ENCODE measurements at regions not wholly inside any gene's neighbourhood (a gene's known extent, or its start where the extent isn't known, plus 50 kb on each side); places are given as distances from the start of the nearest gene placed in this dataset.

DNA sequence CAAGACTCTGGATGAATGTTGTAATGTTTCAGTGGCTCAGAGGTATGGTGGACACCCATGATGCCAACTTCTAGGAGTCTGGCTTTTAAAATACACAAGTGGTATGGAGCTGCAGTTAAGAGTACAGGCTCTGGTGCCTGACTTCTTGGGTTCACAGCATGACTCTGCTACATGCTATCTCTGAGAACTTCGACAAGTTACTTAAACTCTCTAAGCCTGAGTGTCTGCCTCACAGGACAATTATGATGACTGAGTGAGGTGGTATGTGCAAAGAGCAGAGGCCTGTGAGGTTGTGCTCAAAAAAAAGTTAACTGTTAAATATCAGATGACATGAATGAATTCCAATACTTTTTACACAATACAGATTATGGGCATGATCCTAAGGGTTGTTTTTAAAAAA lies 90.9 kb upstream of the SRD5A3 start:
- no peak for TF ChIP-seq FOXA1 (IDR thresholded peaks at IDR 0.05)
- TF ChIP-seq, protein P1, sequence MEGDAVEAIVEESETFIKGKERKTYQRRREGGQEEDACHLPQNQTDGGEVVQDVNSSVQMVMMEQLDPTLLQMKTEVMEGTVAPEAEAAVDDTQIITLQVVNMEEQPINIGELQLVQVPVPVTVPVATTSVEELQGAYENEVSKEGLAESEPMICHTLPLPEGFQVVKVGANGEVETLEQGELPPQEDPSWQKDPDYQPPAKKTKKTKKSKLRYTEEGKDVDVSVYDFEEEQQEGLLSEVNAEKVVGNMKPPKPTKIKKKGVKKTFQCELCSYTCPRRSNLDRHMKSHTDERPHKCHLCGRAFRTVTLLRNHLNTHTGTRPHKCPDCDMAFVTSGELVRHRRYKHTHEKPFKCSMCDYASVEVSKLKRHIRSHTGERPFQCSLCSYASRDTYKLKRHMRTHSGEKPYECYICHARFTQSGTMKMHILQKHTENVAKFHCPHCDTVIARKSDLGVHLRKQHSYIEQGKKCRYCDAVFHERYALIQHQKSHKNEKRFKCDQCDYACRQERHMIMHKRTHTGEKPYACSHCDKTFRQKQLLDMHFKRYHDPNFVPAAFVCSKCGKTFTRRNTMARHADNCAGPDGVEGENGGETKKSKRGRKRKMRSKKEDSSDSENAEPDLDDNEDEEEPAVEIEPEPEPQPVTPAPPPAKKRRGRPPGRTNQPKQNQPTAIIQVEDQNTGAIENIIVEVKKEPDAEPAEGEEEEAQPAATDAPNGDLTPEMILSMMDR (IDR thresholded peaks at IDR 0.05; ENCODE audit: low read depth, low read length, missing input control): no peak
- no peak for TF ChIP-seq SP1 (IDR thresholded peaks at IDR 0.05)
- TF ChIP-seq RAD21 (IDR thresholded peaks at IDR 0.05): no peak
- TF ChIP-seq EGR1 (IDR thresholded peaks at IDR 0.05; ENCODE audit: low read depth in 2 of 2): no peak
- no peak for TF ChIP-seq JUND (IDR thresholded peaks at IDR 0.05)
- TF ChIP-seq, protein P2, sequence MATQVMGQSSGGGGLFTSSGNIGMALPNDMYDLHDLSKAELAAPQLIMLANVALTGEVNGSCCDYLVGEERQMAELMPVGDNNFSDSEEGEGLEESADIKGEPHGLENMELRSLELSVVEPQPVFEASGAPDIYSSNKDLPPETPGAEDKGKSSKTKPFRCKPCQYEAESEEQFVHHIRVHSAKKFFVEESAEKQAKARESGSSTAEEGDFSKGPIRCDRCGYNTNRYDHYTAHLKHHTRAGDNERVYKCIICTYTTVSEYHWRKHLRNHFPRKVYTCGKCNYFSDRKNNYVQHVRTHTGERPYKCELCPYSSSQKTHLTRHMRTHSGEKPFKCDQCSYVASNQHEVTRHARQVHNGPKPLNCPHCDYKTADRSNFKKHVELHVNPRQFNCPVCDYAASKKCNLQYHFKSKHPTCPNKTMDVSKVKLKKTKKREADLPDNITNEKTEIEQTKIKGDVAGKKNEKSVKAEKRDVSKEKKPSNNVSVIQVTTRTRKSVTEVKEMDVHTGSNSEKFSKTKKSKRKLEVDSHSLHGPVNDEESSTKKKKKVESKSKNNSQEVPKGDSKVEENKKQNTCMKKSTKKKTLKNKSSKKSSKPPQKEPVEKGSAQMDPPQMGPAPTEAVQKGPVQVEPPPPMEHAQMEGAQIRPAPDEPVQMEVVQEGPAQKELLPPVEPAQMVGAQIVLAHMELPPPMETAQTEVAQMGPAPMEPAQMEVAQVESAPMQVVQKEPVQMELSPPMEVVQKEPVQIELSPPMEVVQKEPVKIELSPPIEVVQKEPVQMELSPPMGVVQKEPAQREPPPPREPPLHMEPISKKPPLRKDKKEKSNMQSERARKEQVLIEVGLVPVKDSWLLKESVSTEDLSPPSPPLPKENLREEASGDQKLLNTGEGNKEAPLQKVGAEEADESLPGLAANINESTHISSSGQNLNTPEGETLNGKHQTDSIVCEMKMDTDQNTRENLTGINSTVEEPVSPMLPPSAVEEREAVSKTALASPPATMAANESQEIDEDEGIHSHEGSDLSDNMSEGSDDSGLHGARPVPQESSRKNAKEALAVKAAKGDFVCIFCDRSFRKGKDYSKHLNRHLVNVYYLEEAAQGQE (IDR thresholded peaks at IDR 0.05): no peak
- no peak for TF ChIP-seq RXRA (IDR thresholded peaks at IDR 0.05)
- TF ChIP-seq, protein P3, sequence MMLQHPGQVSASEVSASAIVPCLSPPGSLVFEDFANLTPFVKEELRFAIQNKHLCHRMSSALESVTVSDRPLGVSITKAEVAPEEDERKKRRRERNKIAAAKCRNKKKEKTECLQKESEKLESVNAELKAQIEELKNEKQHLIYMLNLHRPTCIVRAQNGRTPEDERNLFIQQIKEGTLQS (IDR thresholded peaks at IDR 0.05): no peak
- TF ChIP-seq TAF1 (conservative IDR thresholded peaks at IDR 0.05): no peak
